Duodenal mucosa (tissue), 2 donors: ENCODE measurements at regions not wholly inside any gene's neighbourhood (a gene's known extent, or its start where the extent isn't known, plus 50 kb on each side); places are given as distances from the start of the nearest gene placed in this dataset.

Source experiments
- H3K27ac ChIP-seq: one replicate; pipeline ENCODE4 v1.7.0; 2013; ENCODE audit warnings: low read depth, low read length
- H3K27me3 ChIP-seq, 2 donors: one replicate each; pipeline ENCODE4 v1.7.0; 2013; ENCODE audit warnings: low read length in 2 of 2, control low read depth in 1 of 2; ENCODE audit not compliant: insufficient read depth in 2 of 2, control insufficient read depth in 1 of 2
- H3K36me3 ChIP-seq, 2 donors: one replicate each; pipeline ENCODE4 v1.7.0; 2013; ENCODE audit warnings: low read length in 2 of 2, control low read depth in 1 of 2; ENCODE audit not compliant: insufficient read depth in 2 of 2, control insufficient read depth in 1 of 2
- H3K4me1 ChIP-seq, 2 donors: one replicate each; pipeline ENCODE4 v1.7.0; 2013; ENCODE audit warnings: low read length in 2 of 2, control low read depth in 1 of 2; ENCODE audit not compliant: insufficient read depth in 2 of 2, control insufficient read depth in 1 of 2
- H3K4me3 ChIP-seq, 2 donors: one replicate each; pipeline ENCODE4 v1.7.0; 2013; ENCODE audit warnings: low read length in 2 of 2, low read depth in 1 of 2
- H3K9ac ChIP-seq, 2 donors: one replicate each; pipeline ENCODE4 v1.7.0; 2013; ENCODE audit warnings: low read length in 2 of 2, low read depth in 1 of 2
- H3K9me3 ChIP-seq, 2 donors: one replicate each; pipeline ENCODE4 v1.7.0; 2013; ENCODE audit warnings: low read length in 2 of 2, control low read depth in 1 of 2; ENCODE audit not compliant: control insufficient read depth in 1 of 2

DNA sequence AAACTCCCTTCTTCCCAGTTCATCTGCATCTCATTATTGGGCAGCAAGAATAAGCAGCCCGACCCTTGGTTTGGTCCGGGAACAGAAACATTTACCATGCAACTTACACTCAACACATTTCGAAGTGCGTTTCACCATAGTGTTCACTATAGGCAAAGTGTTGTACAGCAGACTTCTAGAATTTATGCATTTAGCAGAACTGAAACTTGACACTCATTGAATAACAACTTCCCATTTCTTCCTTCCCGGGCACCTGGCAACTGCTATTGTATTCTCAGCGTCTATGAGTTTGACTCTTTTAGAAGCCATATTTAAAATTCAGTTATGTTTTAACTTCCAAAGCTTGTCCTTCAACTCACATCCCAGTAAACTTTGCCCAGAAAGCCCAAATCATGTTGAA lies 840.6 kb downstream of the NLGN4X start:
- Histone ChIP-seq H3K27ac (no peak overlapping the region), H3K9me3 (peaks cover 0 to 2% of the 10 kb centered on the region in 2 donors), H3K4me1 (no peaks in the 10 kb centered on the region), H3K36me3 (no peaks in the 10 kb centered on the region), H3K9ac (no peak overlapping the region), H3K4me3 (no peak overlapping the region), H3K27me3 (no peaks in the 10 kb centered on the region)

DNA sequence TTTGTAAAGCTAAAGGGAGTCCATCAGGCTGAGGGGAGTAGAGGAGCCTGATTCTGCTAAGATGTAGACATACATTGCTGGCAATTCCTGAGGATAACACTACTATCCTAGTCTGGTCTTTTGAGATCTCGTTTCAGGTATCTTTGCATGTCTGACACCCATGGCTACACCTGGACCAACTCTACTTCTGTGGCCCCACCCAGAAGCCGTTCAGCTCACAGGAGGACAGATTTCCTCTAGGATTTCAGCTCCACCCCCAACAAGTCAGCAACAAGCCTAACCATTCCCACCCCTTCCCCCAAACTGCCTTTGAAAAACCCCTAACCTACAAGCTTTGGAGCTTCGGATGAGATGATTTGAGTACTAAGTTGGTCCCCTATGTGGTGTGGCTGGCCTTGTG lies 848.2 kb downstream of the NLGN4X start:
- Histone ChIP-seq H3K36me3 (no peaks in the 10 kb centered on the region), H3K4me1 (no peaks in the 10 kb centered on the region), H3K9ac (no peak overlapping the region), H3K27ac (no peak overlapping the region), H3K27me3 (no peaks in the 10 kb centered on the region), H3K4me3 (no peak overlapping the region), H3K9me3 (no peaks in the 10 kb centered on the region)

DNA sequence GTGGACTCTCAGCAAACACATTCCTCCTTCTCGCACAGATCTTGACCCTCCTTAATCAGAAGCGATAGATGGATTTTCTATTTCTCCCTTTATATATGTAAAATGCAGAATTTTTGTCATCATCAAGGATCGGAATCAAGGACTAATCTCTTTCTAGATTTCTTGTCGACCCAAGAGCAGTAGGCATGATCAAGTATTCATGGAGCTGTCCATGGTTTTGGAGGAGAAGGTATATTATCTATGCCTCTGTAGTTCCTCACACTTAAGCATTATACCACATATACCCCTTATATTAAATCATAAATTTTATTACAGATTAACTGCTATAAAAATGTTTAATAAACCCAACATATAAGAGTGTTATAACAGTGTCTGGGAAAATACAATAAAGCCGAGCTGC lies 886.8 kb downstream of the NLGN4X start:
- H3K27ac ChIP-seq = no peak overlapping the region
- H3K9ac ChIP-seq = no peak overlapping the region
- no peaks in the 10 kb centered on the region for H3K36me3 ChIP-seq
- no peaks in the 10 kb centered on the region for H3K9me3 ChIP-seq
- H3K27me3 ChIP-seq = no peaks in the 10 kb centered on the region
- H3K4me1 ChIP-seq = no peaks in the 10 kb centered on the region
- H3K4me3 ChIP-seq = no peak overlapping the region

DNA sequence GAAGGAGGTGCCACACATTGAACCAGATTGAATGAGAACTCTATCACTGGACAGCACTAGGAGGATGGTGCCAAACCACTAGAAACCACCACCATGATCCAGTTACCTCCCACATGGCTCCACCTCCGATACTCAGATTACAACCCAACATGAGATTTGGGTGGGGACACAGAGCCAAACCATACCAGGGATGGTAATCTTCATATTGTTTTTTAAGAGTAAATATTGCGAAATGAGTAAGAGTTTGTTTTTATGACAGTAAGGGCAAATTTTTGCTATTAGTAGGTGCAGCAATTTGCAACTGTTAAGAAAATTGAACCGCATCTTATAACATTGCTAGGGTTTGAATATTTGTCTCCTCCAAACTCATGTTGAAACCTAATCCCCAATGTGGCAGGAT lies 891.5 kb downstream of the NLGN4X start:
- H3K36me3 ChIP-seq = no peaks in the 10 kb centered on the region
- H3K27ac ChIP-seq = no peak overlapping the region
- no peaks in the 10 kb centered on the region for H3K4me1 ChIP-seq
- H3K27me3 ChIP-seq = no peaks in the 10 kb centered on the region
- H3K9ac ChIP-seq = no peak overlapping the region
- no peaks in the 10 kb centered on the region for H3K9me3 ChIP-seq
- H3K4me3 ChIP-seq = no peak overlapping the region

GRCh38 chrX:5324546-5324945 lies 904.1 kb downstream of the NLGN4X start:
- H3K36me3 ChIP-seq = no peaks in the 10 kb centered on the region
- no peak overlapping the region for H3K9ac ChIP-seq
- H3K9me3 ChIP-seq = no peaks in the 10 kb centered on the region
- no peak overlapping the region for H3K4me3 ChIP-seq
- H3K27me3 ChIP-seq = no peaks in the 10 kb centered on the region
- no peaks in the 10 kb centered on the region for H3K4me1 ChIP-seq
- H3K27ac ChIP-seq = no peak overlapping the region

- H3K36me3 ChIP-seq = no peaks in the 10 kb centered on the region
- no peaks in the 10 kb centered on the region for H3K27me3 ChIP-seq
- no peak overlapping the region for H3K4me3 ChIP-seq
- H3K9me3 ChIP-seq = peaks cover 0 to 3% of the 10 kb centered on the region in 2 donors
- H3K9ac ChIP-seq = no peak overlapping the region
- H3K4me1 ChIP-seq = no peaks in the 10 kb centered on the region
- no peak overlapping the region for H3K27ac ChIP-seq
These were observed 914.5 kb downstream of the NLGN4X start for GRCh38 chrX:5314148-5314547.

- no peaks in the 10 kb centered on the region for H3K4me1 ChIP-seq
- H3K9ac ChIP-seq = no peak overlapping the region
- H3K27ac ChIP-seq = no peak overlapping the region
- H3K9me3 ChIP-seq = no peaks in the 10 kb centered on the region
- no peaks in the 10 kb centered on the region for H3K36me3 ChIP-seq
- H3K27me3 ChIP-seq = no peaks in the 10 kb centered on the region
- H3K4me3 ChIP-seq = no peak overlapping the region
These were observed 921.3 kb downstream of the NLGN4X start for GRCh38 chrX:5307416-5307815.

GRCh38 chrX:5306654-5307121 lies 922.0 kb downstream of the NLGN4X start:
- H3K27me3 ChIP-seq = no peaks in the 10 kb centered on the region
- no peak overlapping the region for H3K9ac ChIP-seq
- no peak overlapping the region for H3K4me3 ChIP-seq
- H3K4me1 ChIP-seq = no peaks in the 10 kb centered on the region
- H3K36me3 ChIP-seq = no peaks in the 10 kb centered on the region
- H3K27ac ChIP-seq = no peak overlapping the region
- H3K9me3 ChIP-seq = no peaks in the 10 kb centered on the region

- no peak overlapping the region for H3K27ac ChIP-seq
- H3K27me3 ChIP-seq = no peaks in the 10 kb centered on the region
- H3K4me1 ChIP-seq = no peaks in the 10 kb centered on the region
- no peaks in the 10 kb centered on the region for H3K36me3 ChIP-seq
- no peak overlapping the region for H3K9ac ChIP-seq
- no peak overlapping the region for H3K4me3 ChIP-seq
- H3K9me3 ChIP-seq = no peaks in the 10 kb centered on the region
These were observed 923.2 kb downstream of the NLGN4X start for GRCh38 chrX:5305452-5305851.

DNA sequence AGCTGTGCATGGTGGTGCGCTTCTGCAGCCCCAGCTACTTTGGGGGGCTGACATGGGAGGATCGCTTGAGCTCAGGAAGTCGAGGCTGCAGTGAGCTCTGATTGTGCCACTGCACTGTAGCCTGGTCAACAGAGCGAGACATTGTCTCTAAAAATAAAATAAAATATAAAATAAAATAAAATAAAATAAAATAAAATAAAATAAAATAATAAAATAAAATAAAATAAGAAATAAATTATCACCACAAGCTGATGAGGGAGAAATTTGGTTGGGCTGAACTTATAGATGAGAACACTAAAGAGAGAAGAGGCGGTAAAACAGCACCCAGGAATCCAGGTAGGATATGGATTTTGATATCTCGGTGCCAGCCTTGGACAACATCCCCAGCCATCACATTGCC lies 933.7 kb downstream of the NLGN4X start:
- H3K27ac ChIP-seq = no peak overlapping the region
- no peak overlapping the region for H3K9ac ChIP-seq
- H3K36me3 ChIP-seq = no peaks in the 10 kb centered on the region

GRCh38 chrX:5290635-5291034 lies 938.0 kb downstream of the NLGN4X start:
- Histone ChIP-seq H3K27me3 (no peaks in the 10 kb centered on the region), H3K9ac (no peak overlapping the region), H3K4me3 (no peak overlapping the region), H3K9me3 (no peaks in the 10 kb centered on the region), H3K27ac (no peak overlapping the region), H3K36me3 (no peaks in the 10 kb centered on the region), H3K4me1 (no peaks in the 10 kb centered on the region)

More for the DNA sequence above, 933.7 kb downstream of the NLGN4X start:
- Histone ChIP-seq H3K4me3 (no peak overlapping the region), H3K27me3 (no peaks in the 10 kb centered on the region), H3K9me3 (no peaks in the 10 kb centered on the region), H3K4me1 (no peaks in the 10 kb centered on the region)
